Transverse colon (tissue), 4 donors: ENCODE measurements at regions not wholly inside any gene's neighbourhood (a gene's known extent, or its start where the extent isn't known, plus 50 kb on each side); places are given as distances from the start of the nearest gene placed in this dataset.

Experiments
- DNase-seq: peaks from one replicate; pipeline ENCODE4 v3.0.0-alpha.2; 2019
- H3K27ac ChIP-seq, 4 donors: fragments of 200-600 bp; sonication (generic); 2 replicates each; pipeline ENCODE4 v1.5.1; 2016 to 2018; ENCODE audit warnings: inconsistent platforms in 4 of 4
- H3K27me3 ChIP-seq: fragments of 200-600 bp; sonication (generic); 2 replicates; pipeline ENCODE4 v1.5.1; 2017; ENCODE audit warnings: inconsistent platforms
- H3K36me3 ChIP-seq, 4 donors: fragments of 200-600 bp; sonication (generic); 2 replicates each; pipeline ENCODE4 v1.5.1; 2017 to 2019; ENCODE audit warnings: inconsistent platforms in 4 of 4
- H3K4me1 ChIP-seq, 4 donors: fragments of 200-600 bp; sonication (generic); 2 replicates each; pipeline ENCODE4 v1.5.1; 2017 to 2020; ENCODE audit warnings: inconsistent platforms in 4 of 4
- H3K4me3 ChIP-seq, 4 donors: fragments of 200-600 bp; sonication (generic); 1 replicate in 1 of 4; 2 replicates in 3 of 4; pipeline versions ENCODE4 v1.5.1 to v1.6.1; 2017 to 2019; ENCODE audit warnings: inconsistent platforms in 4 of 4
- H3K9me3 ChIP-seq, 2 donors: fragments of 200-600 bp; sonication (generic); 2 replicates each; pipeline ENCODE4 v1.5.1; 2017 to 2019; ENCODE audit warnings: inconsistent platforms in 2 of 2
- EP300 ChIP-seq: sonication (generic); formaldehyde crosslinking; IDR thresholded peaks from one replicate; pipeline ENCODE4 v1.6.1; 2017; ENCODE audit warnings: antibody characterized with exemption, low read depth
- POLR2A ChIP-seq: fragments of 450-650 bp; IDR thresholded peaks from one replicate; pipeline ENCODE4 v1.6.1; 2016; ENCODE audit warnings: antibody characterized with exemption, mild to moderate bottlenecking, moderate library complexity
- POLR2AphosphoS5 ChIP-seq, 3 donors: sonication (generic); formaldehyde crosslinking; IDR thresholded peaks; one replicate each; pipeline ENCODE4 v1.6.1; 2016; ENCODE audit warnings: antibody characterized with exemption in 3 of 3
- WGBS, 2 donors: methylation state at CpG; one replicate each; pipeline ENCODE4 v1.1.5; 2018; ENCODE audit warnings: low coverage in 1 of 2; 5-methylcytosine and 5-hydroxymethylcytosine counted together
- in situ Hi-C, 4 donors: fragments of 200-750 bp; cut with MboI; loops; one replicate each; pipeline versions ENCODE4 v1.15.0 to v1.15.1; 2017; ENCODE audit warnings: low sequenced_read_pairs in 3 of 4, low pct_ligation_motif_present in 1 of 4, low pct_unique_long_range_greater_than_20kb in 1 of 4
- intact Hi-C: fragments of 100-400 bp; cut with DNase I; formaldehyde crosslinking; loops from one replicate; pipeline ENCODE4 v1.15.1; 2023; ENCODE audit warnings: low total_unique reads
- TF ChIP-seq, protein P1 (sequence below), 5 experiments: fragments of 200-600 bp in 3 of 5; fragments of 450-650 bp in 2 of 5; sonication (generic) in 3 of 5; IDR thresholded peaks; 1 replicate in 2 of 5; 2 replicates in 3 of 5; pipeline ENCODE4 v1.5.1; 2016 to 2017; ENCODE audit warnings: antibody characterized with exemption in 5 of 5, inconsistent platforms in 3 of 5, mild to moderate bottlenecking in 2 of 5, moderate library complexity in 1 of 5

DNA sequence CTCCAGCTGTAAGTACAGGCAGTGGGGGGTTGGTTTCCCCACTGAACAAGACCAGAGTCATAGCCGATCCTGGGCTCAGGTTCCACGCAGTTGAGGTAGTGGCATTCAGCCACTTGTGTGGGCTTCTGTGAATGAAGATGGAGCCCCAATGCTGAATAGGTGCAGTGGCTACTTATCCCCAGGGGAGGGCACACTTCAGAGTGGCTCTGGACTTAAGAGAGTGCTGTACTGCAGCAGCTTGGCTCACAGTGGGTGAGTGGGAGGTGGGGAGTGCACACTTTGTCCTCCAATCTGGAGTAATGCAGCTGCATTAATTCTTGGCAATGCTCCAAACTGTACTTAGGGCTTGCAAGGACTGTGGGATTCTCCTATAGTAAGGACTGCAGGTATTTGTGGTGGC lies 81.9 kb downstream of the BUB3 start:
- intact Hi-C loops (no loop called here), in situ Hi-C loops (no loop called here)

DNA sequence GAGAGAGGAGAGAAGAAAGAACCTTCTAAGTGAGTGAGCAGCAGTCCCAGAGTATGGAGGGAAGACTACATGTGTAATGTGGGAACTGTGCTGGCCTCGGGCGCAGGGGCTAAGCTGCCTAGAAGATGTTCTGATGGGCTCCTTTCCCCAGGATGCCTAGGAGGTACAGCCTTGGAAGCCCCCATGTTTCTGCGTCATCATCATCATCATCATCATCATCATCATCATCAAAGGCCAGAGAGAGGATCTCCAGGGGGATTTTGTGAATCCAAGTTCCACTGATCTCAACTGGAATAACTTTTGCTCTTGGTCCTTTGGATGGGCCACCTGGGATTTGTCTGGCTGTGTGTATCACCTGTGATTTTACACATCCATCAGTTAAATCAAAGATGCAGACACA lies 86.0 kb downstream of the BUB3 start:
- H3K4me3 ChIP-seq = no peak overlapping the region
- no peak for DNase-seq
- H3K9me3 ChIP-seq = peaks cover 0 to 3% of the 10 kb centered on the region in 2 donors
- intact Hi-C loops = no loop called here
- H3K36me3 ChIP-seq = no peaks in the 10 kb centered on the region
- H3K27ac ChIP-seq = no peak overlapping the region
- H3K27me3 ChIP-seq = no peaks in the 10 kb centered on the region
- H3K4me1 ChIP-seq = no peaks in the 10 kb centered on the region
- no peak for TF ChIP-seq POLR2AphosphoS5 (IDR thresholded peaks at IDR 0.05)
- 83 to 87% methylated on average over 2 to 3 of the region's 3 CpGs for WGBS, 2 donors
- in situ Hi-C loops = no loop called here

More for the DNA sequence above, 81.9 kb downstream of the BUB3 start:
- Histone ChIP-seq H3K9me3 (peaks cover 3 to 6% of the 10 kb centered on the region in 2 donors), H3K27me3 (no peaks in the 10 kb centered on the region), H3K4me1 (no peaks in the 10 kb centered on the region), H3K36me3 (no peaks in the 10 kb centered on the region), H3K4me3 (no peak overlapping the region), H3K27ac (no peak overlapping the region)
- DNase-seq = no peak
- TF ChIP-seq EP300 (no peak), POLR2AphosphoS5 (IDR thresholded peaks at IDR 0.05) (no peak), POLR2A (no peak)
- TF ChIP-seq, protein P1, sequence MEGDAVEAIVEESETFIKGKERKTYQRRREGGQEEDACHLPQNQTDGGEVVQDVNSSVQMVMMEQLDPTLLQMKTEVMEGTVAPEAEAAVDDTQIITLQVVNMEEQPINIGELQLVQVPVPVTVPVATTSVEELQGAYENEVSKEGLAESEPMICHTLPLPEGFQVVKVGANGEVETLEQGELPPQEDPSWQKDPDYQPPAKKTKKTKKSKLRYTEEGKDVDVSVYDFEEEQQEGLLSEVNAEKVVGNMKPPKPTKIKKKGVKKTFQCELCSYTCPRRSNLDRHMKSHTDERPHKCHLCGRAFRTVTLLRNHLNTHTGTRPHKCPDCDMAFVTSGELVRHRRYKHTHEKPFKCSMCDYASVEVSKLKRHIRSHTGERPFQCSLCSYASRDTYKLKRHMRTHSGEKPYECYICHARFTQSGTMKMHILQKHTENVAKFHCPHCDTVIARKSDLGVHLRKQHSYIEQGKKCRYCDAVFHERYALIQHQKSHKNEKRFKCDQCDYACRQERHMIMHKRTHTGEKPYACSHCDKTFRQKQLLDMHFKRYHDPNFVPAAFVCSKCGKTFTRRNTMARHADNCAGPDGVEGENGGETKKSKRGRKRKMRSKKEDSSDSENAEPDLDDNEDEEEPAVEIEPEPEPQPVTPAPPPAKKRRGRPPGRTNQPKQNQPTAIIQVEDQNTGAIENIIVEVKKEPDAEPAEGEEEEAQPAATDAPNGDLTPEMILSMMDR (IDR thresholded peaks at IDR 0.05) = no peak
- 94% methylated on average over 2 of the region's 2 CpGs; no CpG with 5 or more reads in 1 of the 2 donors for WGBS, 2 donors

DNA sequence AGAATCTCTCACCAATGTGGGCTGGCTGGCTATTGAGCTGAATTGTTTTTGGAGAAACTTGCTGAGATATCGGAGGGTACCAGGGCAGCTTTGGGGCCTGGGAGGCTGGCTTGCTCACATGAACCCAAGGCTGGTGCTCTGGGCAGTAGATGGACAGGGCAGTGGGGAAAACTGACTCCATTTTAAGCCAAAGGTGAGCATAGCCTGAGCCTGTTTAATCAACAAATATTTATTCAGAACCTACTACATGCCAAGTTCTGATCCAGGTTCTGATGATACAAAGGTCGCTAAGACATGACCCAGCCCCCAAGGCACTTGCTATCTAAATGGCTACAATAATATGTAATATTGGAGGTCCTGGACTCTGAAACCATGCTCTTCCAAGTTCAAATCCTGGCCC lies 86.6 kb downstream of the BUB3 start:
- intact Hi-C loops (no loop called here), in situ Hi-C loops (no loop called here)
- WGBS, 2 donors = 72% methylated on average over 2 of the region's 2 CpGs; no CpG with 5 or more reads in 1 of the 2 donors
- no peaks in the 10 kb centered on the region for H3K36me3 ChIP-seq
- TF ChIP-seq, protein P1 (IDR thresholded peaks at IDR 0.05) = no peak
- no peak overlapping the region for H3K4me3 ChIP-seq
- H3K27ac ChIP-seq = no peak overlapping the region
- no peaks in the 10 kb centered on the region for H3K27me3 ChIP-seq
- H3K9me3 ChIP-seq = no peaks in the 10 kb centered on the region
- no peak for DNase-seq
- no peaks in the 10 kb centered on the region for H3K4me1 ChIP-seq

DNA sequence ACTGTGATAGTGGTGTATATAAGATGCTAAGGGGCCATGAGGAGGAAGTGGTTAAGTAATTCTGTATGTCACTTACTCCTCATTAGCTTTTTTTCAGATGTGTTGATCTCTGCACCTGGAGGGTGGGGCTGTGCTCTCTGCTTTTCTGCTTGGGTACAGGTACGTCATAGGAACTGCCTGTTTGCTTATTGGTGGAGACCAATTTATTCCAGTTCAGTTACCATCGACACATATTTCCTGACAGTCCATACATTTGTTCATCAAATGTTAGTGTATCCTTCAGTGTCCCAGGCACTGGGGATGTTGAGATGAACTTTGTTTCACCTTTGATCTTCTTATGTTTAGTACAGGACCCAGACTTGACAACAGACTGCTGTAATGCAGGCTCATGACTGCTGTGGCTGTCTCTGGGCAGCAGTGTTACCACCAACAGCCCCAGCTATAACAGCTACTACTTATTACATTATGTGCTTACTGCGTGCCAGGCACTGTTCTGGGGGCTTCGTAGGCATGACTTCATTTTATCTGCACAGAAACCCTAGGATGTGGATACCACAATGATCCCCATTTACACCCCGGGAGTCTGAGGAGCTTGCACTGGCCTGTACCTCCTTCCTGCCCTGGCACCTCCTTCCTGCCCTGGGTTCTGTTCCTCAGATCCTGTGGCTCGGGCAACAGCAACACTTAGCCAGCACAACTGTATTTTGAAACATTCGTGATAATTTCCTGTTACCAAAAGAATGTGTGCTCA lies 87.4 kb downstream of the BUB3 start:
- DNase-seq = no peak
- no peaks in the 10 kb centered on the region for H3K9me3 ChIP-seq
- in situ Hi-C loops (no loop called here), intact Hi-C loops (no loop called here)
- WGBS, 2 donors = 30 to 51% methylated on average over 3 to 7 of the region's 7 CpGs
- peak overlapping the region in 1 of 4 donors; percentile 46 for H3K27ac ChIP-seq
- H3K27me3 ChIP-seq = no peaks in the 10 kb centered on the region
- TF ChIP-seq EP300 (no peak), POLR2AphosphoS5 (IDR thresholded peaks at IDR 0.05) (no peak)
- no peaks in the 10 kb centered on the region for H3K36me3 ChIP-seq
- no peaks in the 10 kb centered on the region for H3K4me1 ChIP-seq
- no peak overlapping the region for H3K4me3 ChIP-seq

DNA sequence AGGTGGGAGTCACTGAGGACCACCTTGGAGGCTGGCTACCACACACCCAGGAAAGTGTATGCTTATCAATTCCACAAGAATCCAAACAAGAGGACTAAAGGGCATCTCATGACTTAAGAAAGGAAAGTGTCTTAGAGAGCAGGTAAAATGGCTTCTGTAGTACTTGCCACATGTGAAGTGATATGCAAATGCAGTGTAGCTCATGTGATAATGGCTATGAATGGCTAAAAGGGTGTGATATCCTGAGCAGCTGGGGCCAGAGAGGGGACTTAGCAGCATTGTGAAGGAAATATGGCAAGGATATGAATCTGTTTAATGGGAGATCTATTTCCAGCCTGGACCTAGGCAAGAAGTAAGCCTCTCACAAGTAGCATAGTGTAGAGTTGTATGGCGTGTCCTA lies 90.5 kb downstream of the BUB3 start:
- Histone ChIP-seq H3K4me1 (no peaks in the 10 kb centered on the region), H3K36me3 (no peaks in the 10 kb centered on the region), H3K9me3 (no peaks in the 10 kb centered on the region), H3K27me3 (no peaks in the 10 kb centered on the region), H3K4me3 (no peak overlapping the region), H3K27ac (no peak overlapping the region)
- in situ Hi-C loops (no loop called here), intact Hi-C loops (no loop called here)
- WGBS, 2 donors = 97% methylated on average over 1 of the region's 1 CpG; no CpG with 5 or more reads in 1 of the 2 donors
- DNase-seq = no peak
- TF ChIP-seq POLR2AphosphoS5 (IDR thresholded peaks at IDR 0.05) = no peak
- TF ChIP-seq POLR2A = no peak
- TF ChIP-seq EP300 = no peak
- TF ChIP-seq, protein P1 (IDR thresholded peaks at IDR 0.05) = no peak
